HG03108 (cell line): ENCODE measurements at regions not wholly inside any gene's neighbourhood (a gene's known extent, or its start where the extent isn't known, plus 50 kb on each side); places are given as distances from the start of the nearest gene placed in this dataset.

Experiments
- ATAC-seq: cut with Tn5 transposase; IDR thresholded peaks from one replicate; pipeline ENCODE4 v1.9.1; 2021; ENCODE audit warnings: moderate library complexity; ENCODE audit not compliant: unreplicated experiment

GRCh38 chr11:116200564-116200963 lies 572.2 kb downstream of the BUD13 start:
- ATAC-seq = no peak

GRCh38 chr11:116199182-116199581 lies 573.6 kb downstream of the BUD13 start:
- no peak for ATAC-seq

- ATAC-seq = no peak
Observed at GRCh38 chr11:116194156-116194904, 578.5 kb downstream of the BUD13 start.

GRCh38 chr11:116193321-116194131 lies 579.3 kb downstream of the BUD13 start:
- no peak for ATAC-seq

GRCh38 chr11:116192509-116193210 lies 580.1 kb downstream of the BUD13 start:
- ATAC-seq = no peak

DNA sequence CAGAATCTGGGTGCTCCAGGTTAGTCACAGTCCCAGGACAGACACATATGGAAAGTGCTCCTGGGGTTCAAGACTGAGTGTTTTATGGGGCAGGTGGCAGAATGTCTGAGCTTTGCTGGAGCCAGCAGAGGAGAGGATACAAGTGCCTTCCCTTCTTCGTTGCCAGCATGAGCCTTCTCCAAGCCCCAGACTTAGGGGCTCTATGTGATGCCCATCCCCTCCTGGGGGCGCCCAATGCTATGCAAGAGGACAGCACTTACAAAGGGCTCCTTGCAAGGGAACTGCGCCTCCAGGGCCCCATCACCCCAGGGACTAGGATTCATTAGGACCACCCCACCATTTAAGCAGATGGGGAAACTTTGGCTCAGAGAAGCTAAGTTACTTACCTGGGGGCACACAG lies 581.9 kb downstream of the BUD13 start:
- no peak for ATAC-seq

GRCh38 chr11:116189408-116190170 lies 583.2 kb downstream of the BUD13 start:
- no peak for ATAC-seq

GRCh38 chr11:116188350-116188749 lies 584.4 kb downstream of the BUD13 start:
- no peak for ATAC-seq

DNA sequence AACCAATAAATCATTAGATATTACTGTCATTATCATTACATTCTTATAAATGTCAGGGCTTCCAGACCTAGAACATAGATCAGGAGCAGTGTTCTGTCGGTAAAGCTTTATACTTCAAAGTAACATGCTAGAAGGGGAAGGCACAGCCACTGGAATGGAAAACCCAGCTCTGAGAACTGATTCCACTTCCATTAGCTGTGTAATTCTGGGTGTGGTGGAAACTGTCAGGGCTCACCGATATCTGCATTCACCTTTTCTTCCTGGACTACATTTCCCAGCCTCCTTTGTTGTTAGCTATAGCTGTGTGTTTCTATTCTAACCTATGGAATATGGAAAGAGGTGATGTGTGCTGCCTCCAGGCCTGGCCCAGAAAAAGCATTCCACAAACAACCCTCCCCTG lies 585.8 kb downstream of the BUD13 start:
- ATAC-seq = no peak

DNA sequence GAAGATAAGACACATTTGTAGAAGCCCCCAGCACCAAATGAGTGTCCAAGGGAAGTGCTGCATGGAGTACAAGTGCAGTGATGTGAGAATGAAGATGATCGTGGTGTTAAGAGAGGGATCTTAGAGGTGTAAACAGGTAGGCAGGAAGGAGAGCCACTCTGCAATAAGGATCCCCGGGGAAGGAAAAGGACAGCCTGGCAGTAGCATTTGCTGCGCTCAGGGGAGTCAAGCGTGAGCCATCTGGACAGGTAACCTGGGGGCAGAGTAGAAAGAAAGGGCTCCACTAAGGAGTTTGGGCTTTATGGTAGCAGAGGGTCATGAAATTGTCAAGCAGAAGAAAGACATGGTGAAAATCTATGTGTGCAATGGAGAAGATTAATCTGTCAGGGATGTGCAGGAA lies 587.2 kb downstream of the BUD13 start:
- no peak for ATAC-seq

GRCh38 chr11:116184763-116185162 lies 588.0 kb downstream of the BUD13 start:
- no peak for ATAC-seq

DNA sequence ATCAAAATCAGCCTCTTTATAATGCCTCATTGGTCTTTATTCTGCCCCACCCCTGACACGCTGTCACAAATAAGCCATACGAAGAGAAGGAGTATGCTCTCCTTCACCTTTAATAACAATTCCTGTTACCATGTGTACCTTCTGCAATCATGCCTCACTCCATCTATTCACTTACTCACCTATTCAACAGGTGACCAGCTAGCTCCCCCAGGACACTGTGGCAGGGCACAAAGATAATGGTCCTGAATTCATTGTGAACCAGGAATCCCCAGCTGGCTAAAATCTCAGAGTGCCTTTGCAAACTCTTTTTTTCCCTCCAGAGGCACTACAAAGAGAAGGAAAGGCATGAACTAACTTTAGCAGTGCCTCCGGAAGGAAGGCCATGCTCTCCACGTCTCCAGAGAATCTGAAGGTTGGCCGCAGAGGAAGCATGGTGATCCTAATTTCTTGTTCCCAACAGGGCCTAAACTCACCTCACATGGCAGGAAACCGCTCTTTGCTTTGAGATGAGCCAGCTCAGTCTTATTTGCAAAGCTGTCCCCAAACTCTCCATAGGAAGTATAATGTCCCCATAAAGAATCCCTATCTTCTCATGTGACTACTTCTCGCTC lies 590.3 kb downstream of the BUD13 start:
- ATAC-seq = no peak

- ATAC-seq = no peak
Observed at GRCh38 chr11:116180806-116181600, 591.8 kb downstream of the BUD13 start.

- no peak for ATAC-seq
Observed at GRCh38 chr11:116179401-116179800, 593.4 kb downstream of the BUD13 start.

GRCh38 chr11:116177521-116178210 lies 595.1 kb downstream of the BUD13 start:
- ATAC-seq = no peak

GRCh38 chr11:116176484-116177005 lies 596.2 kb downstream of the BUD13 start:
- ATAC-seq = no peak

- no peak for ATAC-seq
Observed at GRCh38 chr11:116175707-116176106, 597.1 kb downstream of the BUD13 start.

DNA sequence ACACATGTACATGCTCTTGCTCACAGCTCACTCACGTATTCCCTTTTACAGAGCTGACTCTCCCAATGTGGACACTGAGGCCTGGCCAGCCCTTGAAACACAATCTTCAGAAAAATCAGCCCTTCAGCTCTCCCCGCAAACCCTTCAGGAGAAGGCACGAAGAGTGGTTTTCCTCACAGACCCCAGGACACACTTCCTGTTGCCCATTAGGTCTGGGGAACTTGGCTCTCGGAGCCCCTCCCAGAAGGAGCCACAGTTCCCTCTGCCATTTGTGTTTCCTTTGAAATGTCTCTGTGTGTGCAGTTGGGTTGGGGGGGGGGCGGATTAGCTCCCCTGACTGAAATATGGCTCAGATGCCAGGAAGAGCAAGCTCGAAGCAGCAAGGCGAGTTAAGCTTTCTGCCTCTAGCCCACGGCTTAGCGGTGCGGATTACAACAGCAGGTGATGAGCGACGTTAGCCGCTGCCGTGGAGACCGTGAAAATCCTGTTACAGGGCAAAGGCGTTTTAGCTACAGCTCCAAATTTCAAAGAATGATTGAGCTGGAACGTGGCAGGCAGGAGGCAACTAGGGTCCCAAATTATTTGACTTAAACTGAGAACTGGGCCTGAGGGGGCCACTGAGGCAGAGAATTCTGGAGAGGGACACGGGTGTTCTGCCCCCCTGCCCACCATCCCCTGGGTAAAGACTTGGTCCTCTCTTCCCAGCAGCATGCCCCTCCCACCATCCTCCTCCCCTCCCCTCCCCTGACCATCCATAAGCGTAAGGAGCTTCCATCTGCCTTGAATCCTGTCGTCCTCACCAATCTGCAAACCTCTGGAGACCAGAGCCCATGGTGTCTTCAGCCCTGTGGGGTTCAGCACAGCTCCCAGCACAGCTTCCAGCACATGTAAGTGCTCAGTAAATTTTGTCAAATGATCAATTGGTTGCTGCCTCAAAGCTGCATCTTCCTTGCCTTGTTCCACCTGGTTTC lies 598.6 kb downstream of the BUD13 start:
- no peak for ATAC-seq
